ENCODE measurements at regions not wholly inside any gene's neighbourhood (a gene's known extent, or its start where the extent isn't known, plus 50 kb on each side); places are given as distances from the start of the nearest gene placed in this dataset.

DNA sequence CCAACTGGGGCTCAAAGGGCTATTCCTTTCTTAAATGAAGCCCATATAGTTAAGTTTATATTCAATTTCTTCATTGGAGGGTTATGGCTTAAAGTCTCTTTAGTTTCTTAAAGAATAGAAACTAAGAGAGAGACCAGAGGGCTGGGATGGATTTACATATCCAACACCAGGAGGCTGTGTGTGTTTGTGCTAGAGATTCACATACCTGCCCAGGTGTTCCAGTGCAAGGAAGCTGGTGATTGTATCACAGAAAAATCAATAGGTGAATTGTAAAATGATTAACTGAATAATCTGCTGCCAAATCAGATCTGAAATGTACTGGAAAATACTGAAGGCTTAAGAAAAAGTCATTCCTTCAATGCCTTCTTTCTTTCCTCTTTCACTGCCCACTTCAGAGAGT lies 148.2 kb upstream of the BDNF start:
- Histone ChIP-seq H3K4me1 (no peaks in the 10 kb centered on the region), H3K9me3 (no peaks in the 10 kb centered on the region), H3K27ac (no peak overlapping the region), H3K4me3 (no peak overlapping the region), H3K27me3 (no peaks in the 10 kb centered on the region), H3K9ac (ENCODE audit: low read depth in 2 of 2, low read length in 2 of 2) (no peak overlapping the region), H3K36me3 (no peaks in the 10 kb centered on the region)
- TF ChIP-seq, protein P1, sequence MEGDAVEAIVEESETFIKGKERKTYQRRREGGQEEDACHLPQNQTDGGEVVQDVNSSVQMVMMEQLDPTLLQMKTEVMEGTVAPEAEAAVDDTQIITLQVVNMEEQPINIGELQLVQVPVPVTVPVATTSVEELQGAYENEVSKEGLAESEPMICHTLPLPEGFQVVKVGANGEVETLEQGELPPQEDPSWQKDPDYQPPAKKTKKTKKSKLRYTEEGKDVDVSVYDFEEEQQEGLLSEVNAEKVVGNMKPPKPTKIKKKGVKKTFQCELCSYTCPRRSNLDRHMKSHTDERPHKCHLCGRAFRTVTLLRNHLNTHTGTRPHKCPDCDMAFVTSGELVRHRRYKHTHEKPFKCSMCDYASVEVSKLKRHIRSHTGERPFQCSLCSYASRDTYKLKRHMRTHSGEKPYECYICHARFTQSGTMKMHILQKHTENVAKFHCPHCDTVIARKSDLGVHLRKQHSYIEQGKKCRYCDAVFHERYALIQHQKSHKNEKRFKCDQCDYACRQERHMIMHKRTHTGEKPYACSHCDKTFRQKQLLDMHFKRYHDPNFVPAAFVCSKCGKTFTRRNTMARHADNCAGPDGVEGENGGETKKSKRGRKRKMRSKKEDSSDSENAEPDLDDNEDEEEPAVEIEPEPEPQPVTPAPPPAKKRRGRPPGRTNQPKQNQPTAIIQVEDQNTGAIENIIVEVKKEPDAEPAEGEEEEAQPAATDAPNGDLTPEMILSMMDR (IDR thresholded peaks at IDR 0.05) = no peak
- DNase-seq = no peak
- intact Hi-C loops (cut with DNase I) = no loop called here

GRCh38 chr11:27847496-27847895 lies 147.2 kb upstream of the BDNF start:
- Histone ChIP-seq H3K9me3 (no peaks in the 10 kb centered on the region), H3K27me3 (no peaks in the 10 kb centered on the region), H3K36me3 (no peaks in the 10 kb centered on the region), H3K4me1 (no peaks in the 10 kb centered on the region), H3K9ac (ENCODE audit: low read depth in 2 of 2, low read length in 2 of 2) (no peak overlapping the region), H3K27ac (no peak overlapping the region), H3K4me3 (no peak overlapping the region)
- DNase-seq = no peak
- intact Hi-C loops (cut with DNase I) = no loop called here
- TF ChIP-seq, protein P1 (IDR thresholded peaks at IDR 0.05) = no peak

DNA sequence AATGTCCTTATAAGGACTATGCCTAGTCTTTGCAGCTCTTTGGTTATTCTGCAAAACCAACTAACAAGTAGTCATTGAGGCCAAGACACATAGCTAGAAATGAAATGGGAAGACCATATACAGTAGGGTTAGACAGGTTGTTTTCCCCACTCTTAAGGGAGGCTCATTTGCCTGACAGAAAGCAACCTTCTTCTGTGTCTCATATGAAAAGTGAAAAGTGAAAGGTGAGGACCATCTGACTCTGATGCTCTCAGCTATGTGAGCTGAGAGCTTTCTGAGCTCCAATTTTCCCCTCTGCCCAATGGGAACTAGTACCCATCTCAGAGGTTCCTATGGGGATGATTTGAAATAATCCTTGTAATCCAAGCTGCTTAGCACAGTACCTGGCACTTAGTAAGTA lies 142.0 kb upstream of the BDNF start:
- Histone ChIP-seq H3K9me3 (no peaks in the 10 kb centered on the region), H3K27me3 (no peaks in the 10 kb centered on the region), H3K9ac (ENCODE audit: low read depth in 2 of 2, low read length in 2 of 2) (no peak overlapping the region), H3K4me1 (no peaks in the 10 kb centered on the region), H3K4me3 (no peak overlapping the region), H3K27ac (no peak overlapping the region), H3K36me3 (no peaks in the 10 kb centered on the region)
- intact Hi-C loops (cut with DNase I) = no loop called here
- no peak for DNase-seq
- TF ChIP-seq, protein P1 (IDR thresholded peaks at IDR 0.05) = no peak

DNA sequence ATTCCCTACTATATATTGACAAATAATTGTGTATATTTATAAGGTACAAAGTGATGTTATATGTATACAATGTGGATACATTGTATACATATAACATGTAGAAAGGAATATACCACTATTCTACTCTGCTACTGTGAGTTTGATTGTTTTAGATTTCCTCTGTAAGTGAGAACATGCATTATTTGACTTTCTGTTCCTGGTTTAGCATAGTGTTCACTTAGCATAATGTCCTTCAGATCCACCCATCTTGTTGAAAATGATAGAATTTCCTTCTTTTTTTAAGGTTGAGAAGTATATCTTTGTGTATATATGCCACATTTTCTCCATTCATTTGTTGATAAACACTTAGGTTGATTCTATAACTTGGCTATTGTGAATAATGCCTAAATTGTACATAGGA lies 140.8 kb upstream of the BDNF start:
- H3K4me1 ChIP-seq = no peaks in the 10 kb centered on the region
- intact Hi-C loops (cut with DNase I) = no loop called here
- no peaks in the 10 kb centered on the region for H3K27me3 ChIP-seq
- H3K27ac ChIP-seq = no peak overlapping the region
- H3K4me3 ChIP-seq = no peak overlapping the region
- H3K9me3 ChIP-seq = no peaks in the 10 kb centered on the region
- TF ChIP-seq, protein P1 (IDR thresholded peaks at IDR 0.05) = no peak
- no peaks in the 10 kb centered on the region for H3K36me3 ChIP-seq
- H3K9ac ChIP-seq (ENCODE audit: low read depth in 2 of 2, low read length in 2 of 2) = no peak overlapping the region
- no peak for DNase-seq

DNA sequence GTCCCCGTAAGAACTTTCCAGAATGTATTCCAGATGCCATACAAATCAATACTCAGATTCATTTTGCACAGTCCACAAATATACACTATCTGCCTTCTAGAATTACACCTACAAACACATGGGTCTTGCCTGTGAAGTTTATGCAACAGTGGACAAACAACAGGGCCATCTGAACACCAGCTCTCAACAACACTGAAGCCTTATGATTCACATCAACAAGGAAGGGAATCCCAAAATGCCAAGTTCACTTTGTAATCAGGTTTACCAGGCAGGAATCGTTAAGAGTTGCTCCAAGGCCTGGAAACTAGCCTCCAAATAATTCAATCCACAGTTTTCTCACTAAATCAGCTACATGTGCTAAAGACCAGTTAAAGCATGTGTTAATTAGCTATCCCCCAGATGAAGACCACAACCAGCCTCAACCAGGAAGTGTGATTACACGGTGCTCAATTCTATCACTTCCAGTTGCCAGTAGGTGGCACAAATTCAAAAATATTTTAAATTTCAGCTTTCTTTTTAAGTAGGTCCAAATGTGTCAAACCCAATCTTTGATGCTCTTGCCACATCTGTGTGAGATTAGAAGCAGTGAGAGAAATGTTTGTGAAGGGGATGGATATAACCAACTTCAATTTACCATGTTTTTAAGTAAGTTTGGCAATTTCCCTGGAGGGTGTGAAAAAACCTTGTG lies 139.1 kb upstream of the BDNF start:
- no peak overlapping the region for H3K9ac ChIP-seq (ENCODE audit: low read depth in 2 of 2, low read length in 2 of 2)
- no peak overlapping the region for H3K27ac ChIP-seq
- TF ChIP-seq, protein P1 (IDR thresholded peaks at IDR 0.05) = no peak

More for the DNA sequence above, 139.1 kb upstream of the BDNF start:
- Histone ChIP-seq H3K9me3 (no peaks in the 10 kb centered on the region), H3K27me3 (no peaks in the 10 kb centered on the region), H3K36me3 (no peaks in the 10 kb centered on the region), H3K4me3 (no peak overlapping the region), H3K4me1 (no peaks in the 10 kb centered on the region)
- intact Hi-C loops (cut with DNase I) = no loop called here
- DNase-seq = no peak
